GM19238 (cell line): ENCODE measurements at regions not wholly inside any gene's neighbourhood (a gene's known extent, or its start where the extent isn't known, plus 50 kb on each side); places are given as distances from the start of the nearest gene placed in this dataset.
"Not testable (repeated sequence)": the region's sequence is repeated elsewhere in the genome, so short reads cannot be mapped to it uniquely, and the experiment has no call there.

Source experiments
- DNase-seq: peaks from one replicate; pipeline ENCODE4 v3.0.0; 2011; ENCODE audit warnings: low spot score; ENCODE audit not compliant: insufficient read length

DNA sequence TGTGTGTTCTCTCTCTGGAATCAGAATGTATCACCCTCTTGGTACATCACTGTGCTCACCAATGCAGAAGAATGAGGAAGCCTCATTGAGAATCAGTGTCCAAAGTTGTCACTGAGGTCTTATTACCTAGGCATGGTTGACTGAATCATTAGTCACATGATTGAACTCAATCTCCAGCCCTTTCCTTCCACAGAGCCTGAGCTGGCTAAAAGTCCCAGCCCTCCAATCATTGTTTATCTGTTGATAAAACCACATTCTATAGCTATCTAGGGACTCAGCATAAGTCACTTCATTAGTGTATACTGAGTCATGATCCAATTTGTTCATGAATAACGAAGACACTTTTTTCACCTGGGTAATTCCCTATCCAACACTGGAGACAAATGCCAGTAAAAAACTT, 396.8 kb downstream of the TRAM1L1 start:
- DNase-seq = no peak

DNA sequence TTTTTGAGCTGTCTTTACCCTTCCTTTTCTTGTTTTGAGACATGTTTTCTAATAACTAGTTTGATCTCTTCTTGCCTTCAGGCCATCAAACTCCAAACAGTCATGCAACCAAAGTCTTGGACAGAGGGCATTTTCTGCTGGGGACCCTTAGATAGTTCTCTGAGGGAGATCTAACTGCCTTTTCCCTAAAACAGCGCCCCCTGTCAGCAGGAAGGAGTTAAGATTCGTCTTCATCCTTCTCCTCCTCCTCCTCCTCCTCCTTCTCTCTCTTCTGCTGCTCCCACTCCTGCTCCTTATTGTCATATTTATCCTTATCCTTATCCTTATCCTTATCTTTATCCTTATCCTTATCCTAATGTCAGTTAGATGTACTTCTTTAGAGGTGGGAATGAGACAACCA, 417.2 kb downstream of the TRAM1L1 start:
- no peak for DNase-seq

DNA sequence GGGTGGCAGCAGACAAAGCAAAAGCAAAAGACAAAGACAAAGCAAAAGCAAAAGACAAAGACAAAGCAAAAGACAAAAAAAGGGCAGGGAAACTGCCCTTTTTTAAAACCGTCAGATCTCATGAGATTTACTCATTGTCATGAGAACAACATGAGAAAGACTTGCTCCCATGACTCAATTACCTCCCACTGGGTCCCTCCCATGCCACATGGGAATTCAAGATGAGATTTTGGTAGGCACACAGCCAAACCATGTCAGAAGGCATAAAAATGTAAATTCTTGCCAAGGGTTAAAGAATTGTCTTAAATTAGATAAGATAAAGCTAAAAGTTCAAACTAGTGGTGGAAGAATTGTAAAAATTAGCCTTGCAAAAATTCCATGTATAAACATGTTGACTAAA, 419.7 kb downstream of the TRAM1L1 start:
- DNase-seq = no peak

DNA sequence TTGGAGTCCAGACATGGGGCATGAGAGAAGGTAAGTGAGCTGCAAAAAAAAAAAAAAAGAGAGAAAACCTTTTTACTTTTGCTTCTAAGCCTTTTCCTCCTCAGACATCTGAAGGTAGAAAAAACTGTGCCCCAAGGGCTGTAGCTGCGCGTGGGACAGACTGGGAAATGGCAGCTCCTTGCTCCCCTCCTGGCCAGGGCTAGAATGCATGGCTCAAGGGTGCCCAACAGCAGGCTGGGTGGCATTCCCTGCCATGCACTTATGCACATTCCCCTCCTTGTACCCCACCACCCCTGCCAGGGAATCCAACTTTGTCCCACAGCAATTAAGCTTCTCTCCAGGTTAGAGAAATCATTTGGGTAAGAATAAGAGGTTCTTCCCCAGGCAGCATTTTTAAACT, 421.2 kb downstream of the TRAM1L1 start:
- no peak for DNase-seq

DNA sequence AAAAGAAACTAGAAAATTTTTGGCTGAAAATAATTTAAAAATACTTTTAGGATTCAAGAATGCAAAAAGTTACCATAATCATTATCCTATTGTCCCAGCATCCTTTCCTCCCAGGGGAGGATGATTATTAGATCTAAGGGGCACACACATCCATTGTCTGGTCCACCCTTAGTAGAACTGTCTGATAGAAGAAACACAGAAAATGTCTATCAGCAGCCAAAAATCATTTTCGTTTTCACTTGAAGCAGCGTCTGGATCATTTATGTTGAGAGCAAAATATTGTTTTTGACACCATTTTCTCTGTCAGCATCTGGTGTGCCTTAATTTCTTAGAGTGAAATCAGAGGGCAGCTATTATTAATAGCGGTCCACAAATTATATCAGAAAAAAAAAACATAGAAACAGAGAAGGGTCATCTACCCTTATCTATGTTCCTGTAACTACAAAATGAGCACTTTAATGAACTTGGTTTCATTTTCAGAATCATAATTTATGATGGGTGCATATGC, 446.3 kb downstream of the TRAM1L1 start:
- no peak for DNase-seq

DNA sequence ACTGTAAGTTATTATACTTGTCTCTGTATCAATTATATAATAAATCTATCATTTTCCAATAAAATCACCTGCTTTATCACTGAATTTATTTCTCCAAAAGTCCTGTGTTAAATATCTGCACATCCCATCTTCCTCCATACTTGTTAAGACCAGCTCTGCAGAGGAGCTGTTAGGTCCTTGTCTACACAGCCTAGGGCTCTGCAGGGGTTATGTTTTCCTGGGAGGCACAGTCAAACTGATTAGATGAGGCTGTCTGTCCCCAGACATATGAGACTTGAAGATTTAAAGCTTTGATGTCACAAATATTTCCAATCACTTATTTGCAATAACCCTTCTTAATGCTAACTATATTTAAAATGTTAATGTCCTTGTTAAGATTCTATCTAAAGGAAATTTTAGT, 446.8 kb downstream of the TRAM1L1 start:
- no peak for DNase-seq

DNA sequence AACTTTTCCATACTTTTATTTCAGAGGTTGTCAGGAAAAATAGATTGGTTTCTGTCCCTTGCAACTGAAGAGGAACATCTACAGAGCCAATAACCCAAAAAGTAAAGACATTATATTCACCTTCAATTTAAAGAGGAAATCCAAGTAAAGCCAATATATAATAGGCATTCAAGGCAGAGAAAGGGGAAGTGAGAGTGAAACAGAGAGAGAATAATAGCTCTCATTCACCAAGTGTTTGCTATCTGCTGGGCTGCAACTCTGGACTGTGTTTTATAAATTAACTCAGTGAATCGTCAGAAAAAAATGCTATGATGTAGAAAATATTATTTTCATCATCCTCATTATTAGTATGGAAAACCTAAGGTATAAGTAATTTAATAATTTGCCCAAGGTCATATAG, 448.5 kb downstream of the TRAM1L1 start:
- peak; percentile 1 for DNase-seq

DNA sequence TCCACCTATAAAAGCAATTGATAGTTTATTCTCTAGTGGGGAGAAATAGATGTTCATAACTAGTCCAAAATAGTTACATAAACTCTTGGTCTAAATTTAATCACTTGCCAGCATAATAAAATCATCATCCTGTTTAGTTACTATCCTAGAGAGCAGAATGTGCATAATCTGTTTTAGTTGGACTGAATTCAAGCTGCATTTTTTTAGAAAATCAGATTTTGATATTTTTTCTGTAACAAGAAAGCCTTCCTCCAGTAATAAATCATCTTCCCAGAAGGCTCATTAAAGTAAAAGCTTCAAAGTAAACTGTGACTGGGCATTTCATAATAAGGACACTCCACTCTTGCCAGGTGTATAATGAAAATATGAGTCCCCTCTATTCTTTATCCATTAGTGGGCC, 453.1 kb downstream of the TRAM1L1 start:
- no peak for DNase-seq

DNA sequence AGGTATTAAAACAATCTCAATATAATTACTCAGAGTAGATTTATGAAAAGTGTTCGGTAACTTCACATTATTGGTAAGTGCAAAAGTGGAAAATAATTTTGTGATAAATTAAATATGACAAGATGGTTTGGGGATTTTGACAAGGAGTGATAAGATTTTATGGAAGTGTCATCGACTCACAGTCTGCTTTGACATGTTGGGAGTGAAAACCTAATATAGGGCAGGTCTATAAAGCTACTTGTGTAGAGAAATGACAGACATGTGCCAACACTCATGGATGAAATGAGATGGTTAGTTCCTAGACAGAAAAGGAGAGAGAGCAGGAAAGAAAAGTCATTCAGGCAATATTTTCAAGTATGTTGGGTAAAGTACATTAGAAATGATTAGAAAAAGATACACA, 456.8 kb downstream of the TRAM1L1 start:
- no peak for DNase-seq

DNA sequence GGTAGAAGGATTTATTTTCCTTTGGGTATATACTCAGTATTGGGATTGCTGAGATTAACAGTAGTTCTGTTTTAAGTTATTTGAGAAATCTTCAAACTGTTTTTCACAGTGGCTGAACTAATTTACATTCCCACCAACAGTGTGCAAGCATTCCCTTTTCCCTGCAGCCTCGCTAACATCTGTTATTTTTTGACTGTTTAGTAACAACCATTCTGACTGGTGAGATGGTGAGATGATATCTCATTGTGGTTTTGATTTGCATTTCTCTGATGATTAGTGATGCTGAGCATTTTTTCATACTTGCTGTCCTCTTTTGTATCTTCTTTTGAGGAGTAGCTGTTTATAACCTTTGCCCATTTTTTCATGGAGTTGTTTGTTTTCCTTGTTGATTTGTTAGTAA, 457.8 kb downstream of the TRAM1L1 start:
- DNase-seq = no peak

DNA sequence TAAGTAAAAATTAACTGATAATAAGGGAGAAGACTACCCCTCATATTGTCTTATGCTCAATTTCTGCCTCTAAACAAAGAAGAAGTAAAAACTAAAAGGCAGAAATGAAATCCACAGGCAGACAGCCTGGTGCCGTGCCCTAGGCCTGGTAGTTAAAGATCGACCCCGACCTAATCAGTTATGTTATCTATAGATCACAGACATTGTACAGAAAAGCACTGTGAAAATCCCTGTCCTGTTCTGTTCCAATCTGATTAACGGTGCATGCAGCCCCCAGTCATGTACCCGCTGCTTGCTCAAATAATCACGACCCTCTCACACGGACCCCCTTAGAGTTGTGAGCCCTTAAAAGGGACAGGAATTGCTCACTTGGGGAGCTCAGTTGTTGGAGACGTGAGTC, 465.9 kb downstream of the TRAM1L1 start:
- DNase-seq = not testable (repeated sequence)

DNA sequence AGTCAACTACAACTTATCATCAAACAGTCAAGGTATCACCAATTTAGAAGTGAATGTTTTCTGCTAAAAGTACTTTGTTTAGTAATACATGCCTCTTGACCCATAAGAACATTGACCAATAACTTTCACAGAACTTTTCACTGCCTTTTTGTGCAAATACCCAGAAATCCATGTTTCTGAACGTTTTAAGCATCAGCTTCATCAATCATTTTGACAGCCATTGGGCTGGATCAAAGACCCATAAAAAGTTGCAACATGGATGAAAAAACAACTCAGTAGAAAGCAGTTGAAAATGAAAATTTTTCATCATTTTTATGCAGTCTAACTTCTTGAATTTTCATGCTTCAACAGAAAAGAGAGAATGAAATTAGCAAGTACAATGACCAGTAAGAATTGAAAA, 466.7 kb downstream of the TRAM1L1 start:
- DNase-seq = no peak

DNA sequence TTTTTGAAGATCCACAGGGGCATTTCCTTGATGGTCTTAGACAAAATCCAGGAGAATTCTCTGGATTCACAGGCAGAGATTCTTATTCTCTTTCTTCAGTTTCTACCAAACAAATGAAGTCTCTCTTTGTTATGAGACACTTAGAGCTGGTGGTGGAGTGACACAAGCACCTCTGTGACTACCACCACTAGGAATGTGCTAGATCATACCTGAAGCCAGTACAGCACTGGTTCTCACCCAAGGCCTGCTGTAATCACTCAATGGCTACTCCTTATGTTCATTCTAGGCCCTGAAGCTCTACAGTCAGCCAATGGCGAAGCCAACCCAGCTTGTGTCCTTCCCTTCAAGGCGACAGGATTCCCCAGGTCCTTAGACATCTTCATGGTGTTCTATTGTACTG, 482.3 kb downstream of the TRAM1L1 start:
- DNase-seq = no peak

DNA sequence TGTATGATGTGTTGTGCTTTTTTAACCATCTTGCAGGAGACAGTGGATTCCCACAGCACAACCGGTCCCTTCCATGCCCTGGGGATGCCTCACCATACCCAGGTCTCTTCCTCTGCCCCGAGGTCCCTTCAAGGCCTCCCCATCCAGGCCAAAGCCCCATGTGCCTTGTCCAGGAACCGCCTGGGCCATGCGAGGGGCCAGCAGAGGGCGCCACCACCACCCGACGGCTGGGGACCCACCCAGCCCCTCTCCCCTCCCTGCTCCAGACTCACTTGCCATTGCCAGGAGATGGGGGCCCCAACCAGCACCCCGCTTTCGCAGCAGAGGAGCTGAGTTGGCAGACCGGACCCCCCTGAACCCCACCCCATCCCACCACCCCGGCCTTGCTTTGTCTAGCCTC, 485.5 kb downstream of the TRAM1L1 start:
- no peak for DNase-seq

DNA sequence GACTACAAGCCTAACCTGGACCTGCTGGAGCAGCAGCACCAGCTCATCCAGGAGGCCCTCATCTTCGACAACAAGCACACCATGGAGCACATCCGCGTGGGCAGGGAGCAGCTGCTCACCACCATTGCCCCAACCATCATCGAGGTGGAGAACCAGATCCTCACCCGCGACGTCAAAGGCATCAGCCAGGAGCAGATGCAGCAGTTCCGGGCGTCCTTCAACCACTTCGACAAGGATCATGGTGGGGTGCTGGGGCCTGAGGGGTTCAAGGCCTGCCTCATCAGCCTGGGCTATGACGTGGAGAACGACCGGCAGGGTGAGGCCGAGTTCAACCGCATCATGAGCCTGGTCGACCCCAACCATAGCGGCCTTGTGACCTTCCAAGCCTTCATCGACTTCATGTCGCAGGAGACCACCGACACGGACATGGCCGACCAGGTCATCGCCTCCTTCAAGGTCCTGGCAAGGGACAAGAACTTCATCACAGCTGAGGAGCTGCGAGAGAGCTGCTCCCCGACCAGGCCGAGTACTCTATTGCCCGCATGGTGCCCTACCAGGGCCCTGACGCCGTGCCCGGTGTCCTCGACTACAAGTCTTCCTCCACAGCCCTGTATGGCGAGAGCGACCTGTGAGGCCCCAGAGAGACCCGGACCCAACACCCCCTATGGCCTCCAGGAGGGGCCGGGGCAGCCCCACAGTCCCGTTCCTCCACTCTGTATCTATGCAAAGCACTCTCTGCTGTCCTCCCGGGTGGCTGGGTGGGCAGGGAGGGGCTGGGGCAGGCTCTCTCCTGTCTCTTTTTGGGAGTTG, 486.2 kb downstream of the TRAM1L1 start:
- DNase-seq = no peak

DNA sequence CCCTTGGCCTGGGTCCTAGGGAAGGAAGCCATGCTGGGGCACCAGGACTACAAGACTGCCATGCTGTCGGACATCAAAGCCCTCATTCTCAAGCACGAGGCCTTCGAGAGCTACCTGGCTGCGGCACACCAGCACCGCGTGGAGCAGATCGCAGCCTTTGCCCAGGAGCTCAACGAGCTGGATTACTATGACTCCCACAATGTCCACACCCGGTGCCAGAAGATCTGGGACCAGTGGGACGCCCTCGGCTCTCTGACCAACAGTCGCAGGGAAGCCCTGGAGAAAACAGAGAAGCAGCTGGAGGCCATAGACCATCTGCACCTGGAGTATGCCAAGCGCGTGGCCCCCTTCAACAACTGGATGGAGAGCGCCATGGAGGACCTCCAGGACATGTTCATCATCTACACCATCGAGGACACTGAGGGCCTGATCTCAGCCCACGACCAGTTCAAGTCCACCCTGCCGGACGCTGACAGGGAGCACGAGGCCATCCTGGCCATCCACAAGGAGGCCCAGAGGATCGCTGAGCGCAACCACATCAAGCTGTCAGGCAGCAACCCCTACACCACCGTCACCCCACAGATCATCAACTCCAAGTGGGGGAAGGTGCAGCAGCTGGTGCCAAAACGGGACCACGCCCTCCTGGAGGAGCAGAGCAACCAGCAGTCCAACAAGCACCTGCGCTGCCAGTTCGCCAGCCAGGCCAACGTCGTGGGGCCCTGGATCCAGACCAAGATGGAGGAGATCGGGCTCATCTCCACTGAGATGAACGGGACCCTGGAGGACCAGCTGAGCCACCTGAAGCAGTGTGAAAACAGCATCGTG, 487.0 kb downstream of the TRAM1L1 start:
- no peak for DNase-seq

DNA sequence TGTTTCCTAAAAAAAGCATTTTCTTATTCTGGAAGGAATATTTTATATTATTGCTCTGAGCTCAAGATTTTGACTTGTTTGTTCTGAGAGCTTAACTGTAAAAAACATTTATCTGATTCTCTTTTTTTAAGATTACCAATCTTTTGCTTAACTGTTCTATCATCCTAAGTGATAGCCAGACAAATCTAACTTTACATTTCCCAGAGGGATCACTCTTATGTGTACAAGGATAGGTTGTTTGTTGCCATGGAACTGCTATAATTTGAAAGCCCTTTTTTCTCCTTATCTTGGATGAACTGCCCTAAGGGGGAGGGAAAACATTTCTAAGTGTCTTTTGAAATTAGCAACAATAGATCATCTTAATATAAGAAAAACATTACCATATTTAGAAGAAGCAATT, 494.7 kb downstream of the TRAM1L1 start:
- DNase-seq = no peak

DNA sequence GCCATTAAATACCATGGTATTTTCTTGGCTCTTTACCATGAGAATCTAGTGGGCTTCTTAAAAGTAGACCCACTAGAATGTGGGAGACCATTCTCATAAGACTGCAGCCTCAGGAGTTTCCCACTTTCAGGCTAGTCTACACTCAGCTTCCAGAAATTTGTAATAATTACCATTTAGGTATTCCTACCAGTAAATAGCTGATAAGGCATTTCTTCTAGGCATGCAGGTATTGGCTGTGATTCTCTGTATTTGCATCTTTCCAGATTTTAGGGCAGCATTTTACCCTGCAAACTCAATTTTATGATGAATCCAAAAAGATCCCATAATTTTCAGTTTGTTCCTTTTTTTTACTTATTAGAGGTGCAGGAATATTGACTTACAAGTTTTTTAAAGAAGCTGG, 496.6 kb downstream of the TRAM1L1 start:
- DNase-seq = no peak

DNA sequence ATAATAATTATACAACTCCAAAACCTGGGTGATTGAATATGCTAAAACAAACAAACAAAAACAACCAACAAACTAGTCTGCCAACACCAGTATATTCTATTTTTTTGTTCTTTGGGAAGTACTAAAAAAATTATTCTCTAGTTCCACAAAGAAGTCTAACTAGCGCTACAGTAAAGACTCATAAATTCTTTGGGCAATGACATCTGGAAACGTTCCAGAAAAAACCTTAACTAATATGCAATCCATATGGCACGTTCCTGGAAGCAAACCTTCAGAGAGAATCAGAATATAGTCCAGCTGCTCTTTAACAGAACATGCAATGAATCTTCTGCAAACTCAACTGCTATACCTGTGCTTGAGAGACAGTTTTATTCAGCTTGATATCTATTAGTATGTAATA, 500.1 kb downstream of the TRAM1L1 start:
- DNase-seq = no peak

DNA sequence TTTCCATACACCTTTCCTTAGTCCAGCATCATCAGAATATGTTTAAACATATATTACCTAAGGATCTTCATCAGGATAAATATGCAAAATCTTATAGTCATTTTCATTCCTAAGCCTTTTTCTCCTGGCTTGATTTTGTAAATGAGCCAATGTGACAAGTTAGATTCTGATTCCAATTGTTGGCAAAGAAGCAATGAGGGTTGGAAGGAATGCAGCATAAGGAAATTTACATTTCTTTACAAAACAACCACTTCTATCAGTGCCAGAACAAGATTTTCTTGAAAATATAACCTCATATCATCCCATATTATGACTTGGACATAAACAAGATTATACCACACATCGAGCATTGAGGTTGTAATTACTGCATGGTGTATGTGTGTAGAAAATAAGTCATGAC, 508.1 kb downstream of the TRAM1L1 start:
- no peak for DNase-seq

DNA sequence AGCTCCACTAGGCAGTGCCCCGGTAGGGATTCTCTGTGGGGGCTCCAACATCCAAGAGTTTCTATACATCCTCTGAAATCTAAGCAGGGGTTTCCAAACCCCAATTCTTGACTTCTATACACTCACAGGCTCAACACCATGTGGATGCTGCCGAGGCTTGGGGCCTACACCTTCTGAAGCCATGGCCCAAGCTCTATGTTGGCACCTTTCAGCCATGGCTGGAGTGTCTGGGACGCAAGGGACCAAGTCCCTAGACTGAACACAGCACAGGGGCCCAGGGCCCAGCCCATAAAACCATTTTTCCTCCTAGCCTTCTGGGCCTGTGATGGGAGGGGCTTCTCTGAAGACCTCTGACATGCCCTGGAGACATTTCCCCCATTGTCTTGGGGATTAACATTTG, 511.8 kb downstream of the TRAM1L1 start:
- no peak for DNase-seq

DNA sequence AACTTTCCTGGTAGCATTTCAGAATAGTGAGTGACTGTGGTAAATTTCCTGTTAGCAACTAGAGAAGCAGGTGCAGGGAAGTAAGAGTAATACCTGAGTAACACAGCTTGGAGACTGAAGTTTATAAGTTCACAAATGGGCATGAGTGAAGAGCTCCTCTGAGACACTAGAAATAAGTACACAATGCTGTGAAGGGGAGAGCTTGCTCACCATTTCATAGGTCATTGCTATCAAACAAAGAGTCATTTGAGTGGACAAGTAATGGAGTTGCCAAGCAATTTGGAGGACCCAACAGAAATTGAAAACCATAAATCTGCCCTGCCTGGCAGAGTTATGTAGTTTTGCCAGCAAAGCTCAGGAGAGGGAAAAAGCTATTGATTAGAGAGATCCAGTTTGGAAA, 523.6 kb downstream of the TRAM1L1 start:
- DNase-seq = no peak

DNA sequence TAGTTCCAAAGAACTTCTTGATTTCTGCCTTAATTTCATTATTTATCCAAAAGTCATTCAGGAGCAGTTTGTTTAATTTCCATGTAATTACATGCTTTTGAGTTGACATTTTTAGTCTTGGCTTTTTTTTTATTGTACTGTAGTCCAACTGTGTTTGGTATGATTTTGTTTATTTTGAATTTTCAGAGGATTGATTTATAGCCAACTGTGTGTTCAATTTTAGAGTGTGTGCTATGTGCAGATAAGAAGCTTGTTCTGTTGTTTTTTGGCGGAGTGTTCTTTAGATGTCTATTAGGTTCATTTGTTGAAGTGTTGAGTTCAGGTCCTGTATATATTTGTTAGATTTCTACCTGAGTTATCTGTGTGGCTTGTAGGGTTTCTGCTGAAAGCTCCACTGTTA, 533.6 kb downstream of the TRAM1L1 start:
- DNase-seq = no peak
